Right lobe of liver (tissue), 4 donors: ENCODE measurements at regions not wholly inside any gene's neighbourhood (a gene's known extent, or its start where the extent isn't known, plus 50 kb on each side); places are given as distances from the start of the nearest gene placed in this dataset.
"Not testable (repeated sequence)": the region's sequence is repeated elsewhere in the genome, so short reads cannot be mapped to it uniquely, and the experiment has no call there.

Source experiments
- CTCF ChIP-seq, 4 donors: fragments of 200-600 bp in 3 of 4; fragments of 450-650 bp in 1 of 4; IDR thresholded peaks; one replicate each; pipeline versions ENCODE4 v1.5.1 to v1.8.0; 2016 to 2022; ENCODE audit warnings: antibody characterized with exemption in 4 of 4, mild to moderate bottlenecking in 2 of 4
- POLR2A ChIP-seq: fragments of 450-650 bp; IDR thresholded peaks from one replicate; pipeline ENCODE4 v1.6.1; 2017; ENCODE audit warnings: antibody characterized with exemption, mild to moderate bottlenecking
- donor health status: DM: no; HTN: no; CAD: no.
- donor health status: DM: no; HTN: no; CAD: no.
- donor health status: DM: no; HTN: yes; CAD: no.

GRCh38 chr15:53891862-53892261 lies 86.4 kb upstream of the UNC13C start:
- TF ChIP-seq POLR2A, result not testable (repeated sequence)
- TF ChIP-seq CTCF (IDR thresholded peaks at IDR 0.05), result peak in 3 of 4 donors; percentile 8 to 36 (median 16)
